ENCODE measurements at regions not wholly inside any gene's neighbourhood (a gene's known extent, or its start where the extent isn't known, plus 50 kb on each side); places are given as distances from the start of the nearest gene placed in this dataset.

DNA sequence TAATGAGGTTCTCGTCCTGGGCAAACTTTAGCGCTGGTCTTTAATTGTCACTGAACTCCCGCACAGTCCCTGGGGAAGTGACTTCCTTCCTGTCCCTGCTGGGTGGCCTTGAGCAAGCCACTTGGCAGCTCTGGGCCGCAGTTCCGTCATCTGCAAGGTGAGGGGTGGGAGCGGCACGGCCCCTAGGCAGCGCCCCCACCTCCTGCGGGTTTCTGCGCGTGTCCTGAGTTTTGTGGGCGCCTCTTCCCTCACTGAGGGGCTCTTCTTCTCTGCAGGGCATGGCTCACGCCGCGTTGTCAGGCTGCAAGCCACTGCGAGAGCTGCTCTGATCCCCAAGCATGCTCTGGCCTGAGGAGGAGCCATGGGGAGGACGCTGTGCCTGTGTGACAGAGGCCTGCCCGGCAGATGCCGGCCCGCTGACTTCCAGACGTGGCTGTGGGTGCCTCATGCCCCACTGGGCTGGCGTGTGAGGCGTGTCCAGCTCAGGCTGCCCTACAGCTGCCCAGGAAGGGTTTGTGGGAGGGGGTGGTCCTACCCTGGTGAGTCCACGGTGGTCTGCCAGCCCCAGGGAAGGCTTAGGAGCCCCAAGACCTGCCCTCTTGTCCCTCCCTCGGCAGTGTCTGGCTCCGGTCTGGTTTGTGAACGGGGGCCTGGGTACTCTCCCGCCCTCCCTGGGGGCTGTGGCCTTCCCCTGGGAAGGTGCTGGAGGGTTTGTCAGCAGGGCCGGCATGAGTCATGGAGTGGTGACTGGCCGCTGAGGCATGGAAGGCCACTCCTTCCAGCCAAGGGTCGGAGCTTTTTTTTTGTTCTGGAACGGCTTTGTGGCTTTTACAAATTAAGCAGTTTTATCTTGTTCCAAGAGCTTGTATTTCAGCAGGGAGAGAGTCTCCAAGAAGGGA, 182.0 kb downstream of the SEC14L1 start (continued):
- TF ChIP-seq ZBTB40 (IDR thresholded peaks at IDR 0.05) (no peak; the same call in none of the 2 replicates), ZBTB40 (CRISPR knock-in tag; IDR thresholded peaks at IDR 0.05) (no peak), MAZ (CRISPR knock-in tag; conservative IDR thresholded peaks at IDR 0.05 in 1 of 2, IDR thresholded peaks at IDR 0.05 in 1 of 2) (peak; percentile 34 to 77; a peak in 3 of 4 replicates), ERF (CRISPR knock-in tag; IDR thresholded peaks at IDR 0.05) (no peak), ZNF408 (CRISPR knock-in tag; IDR thresholded peaks at IDR 0.05; ENCODE audit: low read depth) (no peak), GTF2B (IDR thresholded peaks at IDR 0.05; ENCODE audit: extremely low read depth, insufficient read length) (no peak), HDGF (IDR thresholded peaks at IDR 0.05) (peak; percentile 48; the same call in 1 of the 2 replicates), CREM (IDR thresholded peaks at IDR 0.05; ENCODE audit: low read depth) (0 out of 2 replicates have a peak, but pooled peaks have one; percentile 38), TRIM25 (IDR thresholded peaks at IDR 0.05; ENCODE audit: borderline replicate concordance) (no peak), PML (IDR thresholded peaks at IDR 0.05; ENCODE audit: low read length) (peak; percentile 27; the same call in 1 of the 2 replicates), STAT5A (IDR thresholded peaks at IDR 0.05; ENCODE audit: borderline replicate concordance, low read length) (no peak), NCOA1 (IDR thresholded peaks at IDR 0.05; ENCODE audit: low read depth) (no peak), KDM4B (IDR thresholded peaks at IDR 0.05; ENCODE audit: borderline replicate concordance in 2 of 2, low read depth in 1 of 2) (no peak), MEIS2 (IDR thresholded peaks at IDR 0.05; ENCODE audit: partially characterized antibody) (peak; percentile 19)
